ENCODE measurements at regions not wholly inside any gene's neighbourhood (a gene's known extent, or its start where the extent isn't known, plus 50 kb on each side); places are given as distances from the start of the nearest gene placed in this dataset.

GRCh38 chr13:111511219-111511732 is 190.8 kb downstream of the TEX29 start:
- intact Hi-C loops (cut with micrococcal nuclease): no loop called here
- Mint-ChIP-seq H3K4me1 (no peaks in the 10 kb centered on the region), H3K27me3 (peaks cover 2% of the 10 kb centered on the region), H3K9me3 (no peaks in the 10 kb centered on the region), H3K36me3 (ENCODE audit: low read depth) (no peaks in the 10 kb centered on the region), H3K4me3 (no peak overlapping the region), H3K27ac (no peak overlapping the region)
- ATAC-seq (ENCODE audit: low read depth): no peak
- ChIA-PET CTCF (no interaction called here), POLR2A (no interaction called here)
- TF ChIP-seq CTCF (IDR thresholded peaks at IDR 0.05): no peak
- no peak for DNase-seq

GRCh38 chr13:111511805-111512504 is 191.5 kb downstream of the TEX29 start:
- no peak overlapping the region for H3K27ac Mint-ChIP-seq
- ATAC-seq (ENCODE audit: low read depth) (no peak), DNase-seq (no peak)
- POLR2A ChIA-PET: no interaction called here
- peaks cover 2% of the 10 kb centered on the region for H3K27me3 Mint-ChIP-seq
- no peaks in the 10 kb centered on the region for H3K36me3 Mint-ChIP-seq (ENCODE audit: low read depth)
- no peaks in the 10 kb centered on the region for H3K9me3 Mint-ChIP-seq
- intact Hi-C loops (cut with micrococcal nuclease): no loop called here
- no peak overlapping the region for H3K4me3 Mint-ChIP-seq
- CTCF ChIA-PET: no interaction called here
- H3K4me1 Mint-ChIP-seq: no peaks in the 10 kb centered on the region
- TF ChIP-seq CTCF (IDR thresholded peaks at IDR 0.05): no peak

- Mint-ChIP-seq H3K36me3 (ENCODE audit: low read depth) (no peaks in the 10 kb centered on the region), H3K4me3 (no peak overlapping the region), H3K27ac (no peak overlapping the region), H3K27me3 (peaks cover 2% of the 10 kb centered on the region), H3K4me1 (no peaks in the 10 kb centered on the region), H3K9me3 (no peaks in the 10 kb centered on the region)
- ChIA-PET CTCF (no interaction called here), POLR2A (no interaction called here)
- intact Hi-C loops (cut with micrococcal nuclease): no loop called here
- ATAC-seq (ENCODE audit: low read depth) (no peak), DNase-seq (no peak)
- TF ChIP-seq CTCF (IDR thresholded peaks at IDR 0.05): no peak
Measured at GRCh38 chr13:111512707-111513106, 192.3 kb downstream of the TEX29 start.

GRCh38 chr13:111513766-111514609 is 193.5 kb downstream of the TEX29 start:
- intact Hi-C loops (cut with micrococcal nuclease): no loop called here

More at GRCh38 chr13:111513766-111514609, 193.5 kb downstream of the TEX29 start:
- Mint-ChIP-seq H3K27ac (no peak overlapping the region), H3K27me3 (peaks cover 2% of the 10 kb centered on the region), H3K9me3 (no peaks in the 10 kb centered on the region), H3K36me3 (ENCODE audit: low read depth) (no peaks in the 10 kb centered on the region), H3K4me1 (no peaks in the 10 kb centered on the region), H3K4me3 (no peak overlapping the region)
- no peak for ATAC-seq (ENCODE audit: low read depth)
- DNase-seq: no peak
- POLR2A ChIA-PET: no interaction called here
- CTCF ChIA-PET: no interaction called here
- no peak for TF ChIP-seq CTCF (IDR thresholded peaks at IDR 0.05)
